Spleen (tissue), 11 donors: ENCODE measurements at regions not wholly inside any gene's neighbourhood (a gene's known extent, or its start where the extent isn't known, plus 50 kb on each side); places are given as distances from the start of the nearest gene placed in this dataset.

Source experiments
- DNase-seq: peaks from one replicate; pipeline ENCODE4 v3.0.0-alpha.2; 2020
- H3K27ac ChIP-seq, 8 donors: fragments of 200-600 bp; sonication (generic) in 7 of 8; 1 replicate in 4 of 8; 2 replicates in 4 of 8; pipeline versions ENCODE4 v1.5.0 to v1.8.0; 2016 to 2021; ENCODE audit warnings: inconsistent platforms in 4 of 8, mild to moderate bottlenecking in 4 of 8, moderate library complexity in 1 of 8
- H3K27me3 ChIP-seq, 7 donors: fragments of 200-600 bp; sonication (generic) in 6 of 7; replicated peaks in 1 of 7; 1 replicate in 4 of 7; 2 replicates in 3 of 7; pipeline versions ENCODE4 v1.5.0 to v1.8.0; 2016 to 2021; ENCODE audit warnings: inconsistent platforms in 3 of 7, mild to moderate bottlenecking in 1 of 7
- H3K36me3 ChIP-seq, 6 donors: fragments of 200-600 bp; sonication (generic) in 5 of 6; 1 replicate in 4 of 6; 2 replicates in 2 of 6; pipeline versions ENCODE4 v1.5.0 to v1.8.0; 2016 to 2021; ENCODE audit warnings: inconsistent platforms in 2 of 6
- H3K4me1 ChIP-seq, 6 donors: fragments of 200-600 bp; sonication (generic) in 5 of 6; 1 replicate in 3 of 6; 2 replicates in 3 of 6; pipeline versions ENCODE4 v1.5.0 to v1.8.0; 2016 to 2021; ENCODE audit warnings: inconsistent platforms in 3 of 6
- H3K4me3 ChIP-seq, 8 donors: fragments of 200-600 bp; sonication (generic) in 7 of 8; 1 replicate in 4 of 8; 2 replicates in 4 of 8; pipeline versions ENCODE4 v1.5.0 to v1.8.0; 2016 to 2021; ENCODE audit warnings: inconsistent platforms in 4 of 8, mild to moderate bottlenecking in 4 of 8, moderate library complexity in 2 of 8
- H3K9me3 ChIP-seq, 8 donors: fragments of 200-600 bp; sonication (generic) in 7 of 8; 1 replicate in 4 of 8; 2 replicates in 4 of 8; pipeline versions ENCODE4 v1.5.0 to v1.8.0; 2016 to 2021; ENCODE audit warnings: inconsistent platforms in 4 of 8
- CTCF ChIP-seq, 11 experiments: fragments of 200-600 bp in 7 of 11; fragments of 450-650 bp in 4 of 11; sonication (generic) in 4 of 11; IDR thresholded peaks in 8 of 11; conservative IDR thresholded peaks in 3 of 11; 1 replicate in 7 of 11; 2 replicates in 4 of 11; pipeline versions ENCODE4 v1.4.0 to v1.8.0; 2016 to 2021; ENCODE audit warnings: antibody characterized with exemption in 11 of 11, inconsistent platforms in 4 of 11, mild to moderate bottlenecking in 1 of 11
- POLR2A ChIP-seq, 3 donors: fragments of 450-650 bp; IDR thresholded peaks; one replicate each; pipeline ENCODE4 v1.5.1; 2017; ENCODE audit warnings: antibody characterized with exemption in 3 of 3, mild to moderate bottlenecking in 1 of 3
- POLR2AphosphoS5 ChIP-seq, 3 donors: sonication (generic); formaldehyde crosslinking; IDR thresholded peaks; one replicate each; pipeline ENCODE4 v1.5.1; 2017; ENCODE audit warnings: antibody characterized with exemption in 3 of 3
- WGBS, 5 donors: extraction: QIAGEN DNeasy Blood & Tissue Kit in 3 of 5; methylation state at CpG; one replicate each; pipeline versions ENCODE4 v1.1.5 to v1.1.7; 2013 to 2018; 5-methylcytosine and 5-hydroxymethylcytosine counted together
- intact Hi-C: fragments of 100-400 bp; cut with DNase I; formaldehyde crosslinking; loops from one replicate; pipeline ENCODE4 v1.15.0; 2023; ENCODE audit warnings: low total_unique reads
- donor health status: healthy with polysubstance abuse.
- donor health status: DM: no; HTN: no; CAD: no; lungs with moderate emphysema.
- donor health status: DM: no; HTN: no; CAD: no.
- donor health status: Bipolar disorder and iron deficiency.
- donor health status: healthy.
- donor health status: DM: no; HTN: no; CAD: no.
- donor health status: DM: yes; HTN: yes; CAD: no.

- DNase-seq, result no peak
- WGBS, 5 donors, result 59 to 81% (median 71%) methylated on average over 7 of the region's 7 CpGs
- intact Hi-C loops, result no loop called here
Measured at GRCh38 chr16:65783709-65784474, 582.6 kb upstream of the CDH5 start.

GRCh38 chr16:65782611-65783600 lies 583.6 kb upstream of the CDH5 start:
- 68 to 80% (median 74%) methylated on average over 12 to 13 of the region's 13 CpGs for WGBS, 5 donors
- Histone ChIP-seq H3K27me3 (no peaks in the 10 kb centered on the region), H3K9me3 (no peaks in the 10 kb centered on the region), H3K4me1 (peaks cover 0 to 5% (median 0%) of the 10 kb centered on the region in 6 donors), H3K27ac (no peak overlapping the region), H3K4me3 (no peak overlapping the region), H3K36me3 (no peaks in the 10 kb centered on the region)
- intact Hi-C loops, result no loop called here
- DNase-seq, result no peak
- TF ChIP-seq POLR2A (IDR thresholded peaks at IDR 0.05), result no peak

More at GRCh38 chr16:65783709-65784474, 582.6 kb upstream of the CDH5 start:
- Histone ChIP-seq H3K9me3 (no peaks in the 10 kb centered on the region), H3K27me3 (no peaks in the 10 kb centered on the region), H3K4me3 (no peak overlapping the region), H3K4me1 (peaks cover 0 to 5% (median 0%) of the 10 kb centered on the region in 6 donors), H3K36me3 (no peaks in the 10 kb centered on the region), H3K27ac (no peak overlapping the region)
- TF ChIP-seq POLR2A (IDR thresholded peaks at IDR 0.05) (no peak), POLR2AphosphoS5 (IDR thresholded peaks at IDR 0.05) (no peak), CTCF (IDR thresholded peaks at IDR 0.05 in 8 of 11, conservative IDR thresholded peaks at IDR 0.05 in 3 of 11) (no peak)

GRCh38 chr16:65781855-65782254 lies 584.6 kb upstream of the CDH5 start:
- no peak for DNase-seq
- no peak for TF ChIP-seq POLR2AphosphoS5 (IDR thresholded peaks at IDR 0.05)
- TF ChIP-seq CTCF (IDR thresholded peaks at IDR 0.05 in 8 of 11, conservative IDR thresholded peaks at IDR 0.05 in 3 of 11), result no peak
- no peak for TF ChIP-seq POLR2A (IDR thresholded peaks at IDR 0.05)
- no peaks in the 10 kb centered on the region for H3K27me3 ChIP-seq
- no peaks in the 10 kb centered on the region for H3K36me3 ChIP-seq
- intact Hi-C loops, result no loop called here
- H3K4me1 ChIP-seq, result peaks cover 0 to 5% (median 0%) of the 10 kb centered on the region in 6 donors
- H3K27ac ChIP-seq, result no peak overlapping the region
- H3K4me3 ChIP-seq, result no peak overlapping the region
- H3K9me3 ChIP-seq, result peaks cover 0 to 9% (median 6%) of the 10 kb centered on the region in 8 donors

- Histone ChIP-seq H3K9me3 (peaks cover 0 to 14% (median 10%) of the 10 kb centered on the region in 8 donors), H3K4me3 (no peak overlapping the region), H3K27ac (no peak overlapping the region), H3K36me3 (no peaks in the 10 kb centered on the region), H3K4me1 (peaks cover 0 to 5% (median 0%) of the 10 kb centered on the region in 6 donors), H3K27me3 (no peaks in the 10 kb centered on the region)
- TF ChIP-seq POLR2A (IDR thresholded peaks at IDR 0.05), result no peak
- intact Hi-C loops, result no loop called here
- 63 to 82% (median 81%) methylated on average over 1 of the region's 1 CpG for WGBS, 5 donors
- DNase-seq, result no peak
Measured at GRCh38 chr16:65781363-65781762, 585.1 kb upstream of the CDH5 start.

GRCh38 chr16:65779201-65779600 lies 587.3 kb upstream of the CDH5 start:
- TF ChIP-seq POLR2A (IDR thresholded peaks at IDR 0.05), result no peak
- TF ChIP-seq POLR2AphosphoS5 (IDR thresholded peaks at IDR 0.05), result no peak
- no peak for TF ChIP-seq CTCF (IDR thresholded peaks at IDR 0.05 in 8 of 11, conservative IDR thresholded peaks at IDR 0.05 in 3 of 11)
- H3K36me3 ChIP-seq, result no peaks in the 10 kb centered on the region
- no peak overlapping the region for H3K27ac ChIP-seq
- no peak overlapping the region for H3K4me3 ChIP-seq
- WGBS, 5 donors, result 88 to 97% (median 89%) methylated on average over 7 of the region's 7 CpGs
- H3K27me3 ChIP-seq, result no peaks in the 10 kb centered on the region
- H3K9me3 ChIP-seq, result peaks cover 0 to 17% (median 10%) of the 10 kb centered on the region in 8 donors
- no peak for DNase-seq
- intact Hi-C loops, result no loop called here
- peaks cover 0 to 5% (median 0%) of the 10 kb centered on the region in 6 donors for H3K4me1 ChIP-seq
